Tibial nerve (tissue), 3 donors: ENCODE measurements at regions not wholly inside any gene's neighbourhood (a gene's known extent, or its start where the extent isn't known, plus 50 kb on each side); places are given as distances from the start of the nearest gene placed in this dataset.

Experiments
- CTCF ChIP-seq, 5 experiments: fragments of 200-600 bp in 3 of 5; fragments of 450-650 bp in 2 of 5; sonication (generic) in 3 of 5; IDR thresholded peaks; one replicate each; pipeline ENCODE4 v1.5.1; 2016 to 2019; ENCODE audit warnings: antibody characterized with exemption in 5 of 5, mild to moderate bottlenecking in 3 of 5, moderate library complexity in 2 of 5
- POLR2A ChIP-seq, 2 donors: fragments of 450-650 bp; IDR thresholded peaks; one replicate each; pipeline ENCODE4 v1.6.1; 2017; ENCODE audit warnings: antibody characterized with exemption in 2 of 2, mild to moderate bottlenecking in 2 of 2, moderate library complexity in 2 of 2

DNA sequence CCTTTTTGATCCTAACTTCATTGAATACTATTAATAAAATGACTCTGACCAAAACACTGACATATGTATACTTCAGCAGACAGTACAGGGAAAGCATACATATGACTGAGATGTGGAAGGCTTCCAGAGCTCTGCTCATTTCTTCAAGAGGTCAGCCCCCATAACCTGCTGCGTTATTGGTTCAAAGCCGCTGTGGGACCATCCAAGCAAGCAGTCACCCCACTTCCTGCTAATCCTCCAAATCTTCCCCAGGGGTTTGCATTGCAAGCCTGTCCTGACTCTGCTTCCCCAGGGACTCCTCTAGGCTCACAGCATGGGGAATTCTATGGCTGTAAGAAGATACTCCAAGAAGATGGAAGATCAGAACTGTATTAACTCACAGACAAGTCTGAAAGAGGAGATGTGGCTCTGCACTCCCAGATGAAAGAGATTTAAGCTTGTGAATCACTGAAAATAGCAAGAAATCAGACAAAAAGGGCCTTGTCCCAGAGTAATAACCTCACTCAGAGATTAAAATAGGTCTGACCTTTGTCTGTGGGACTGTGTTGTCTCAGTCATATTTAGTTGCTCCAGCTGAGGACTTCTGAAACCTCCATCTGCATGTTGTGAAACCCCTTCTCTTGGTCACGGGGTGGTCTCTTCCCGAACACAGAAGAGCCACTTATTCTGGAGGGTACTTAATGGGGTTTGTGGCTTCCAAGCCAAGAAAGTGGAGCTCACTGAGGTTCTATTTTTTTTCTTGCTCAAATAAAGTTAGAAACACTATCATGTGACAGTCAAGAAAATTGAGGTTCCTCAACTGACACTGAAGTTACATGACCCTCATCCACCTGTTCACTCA, 101.5 kb upstream of the MARCKS start:
- TF ChIP-seq CTCF (IDR thresholded peaks at IDR 0.05) (no peak), POLR2A (IDR thresholded peaks at IDR 0.05) (no peak)
